ENCODE measurements at regions not wholly inside any gene's neighbourhood (a gene's known extent, or its start where the extent isn't known, plus 50 kb on each side); places are given as distances from the start of the nearest gene placed in this dataset.

- Mint-ChIP-seq H3K9me3 (no peaks in the 10 kb centered on the region), H3K36me3 (ENCODE audit: low read depth) (no peaks in the 10 kb centered on the region), H3K4me3 (no peak overlapping the region), H3K27me3 (ENCODE audit: low read depth, poor library complexity) (no peaks in the 10 kb centered on the region), H3K27ac (peak overlapping the region; percentile 12), H3K4me1 (peaks cover 5% of the 10 kb centered on the region)
- no peak for DNase-seq
- TF ChIP-seq CTCF (IDR thresholded peaks at IDR 0.05), result no peak
These were observed 980.5 kb downstream of the FLRT2 start for GRCh38 chr14:86510491-86510890.

- Mint-ChIP-seq H3K9me3 (no peaks in the 10 kb centered on the region), H3K4me1 (peaks cover 4% of the 10 kb centered on the region), H3K27me3 (ENCODE audit: low read depth, poor library complexity) (no peaks in the 10 kb centered on the region), H3K27ac (no peak overlapping the region), H3K4me3 (no peak overlapping the region), H3K36me3 (ENCODE audit: low read depth) (no peaks in the 10 kb centered on the region)
- DNase-seq, result no peak
- TF ChIP-seq CTCF (IDR thresholded peaks at IDR 0.05), result no peak
These were observed 975.9 kb downstream of the FLRT2 start for GRCh38 chr14:86505808-86506207.

- no peak for DNase-seq
- H3K27me3 Mint-ChIP-seq (ENCODE audit: low read depth, poor library complexity), result no peaks in the 10 kb centered on the region
- no peak overlapping the region for H3K27ac Mint-ChIP-seq
- H3K4me1 Mint-ChIP-seq, result no peaks in the 10 kb centered on the region
- no peak overlapping the region for H3K4me3 Mint-ChIP-seq
- TF ChIP-seq CTCF (IDR thresholded peaks at IDR 0.05), result no peak
- no peaks in the 10 kb centered on the region for H3K36me3 Mint-ChIP-seq (ENCODE audit: low read depth)
- peaks cover 2% of the 10 kb centered on the region for H3K9me3 Mint-ChIP-seq
These were observed 971.7 kb downstream of the FLRT2 start for GRCh38 chr14:86501611-86502010.

- no peaks in the 10 kb centered on the region for H3K36me3 Mint-ChIP-seq (ENCODE audit: low read depth)
- no peak overlapping the region for H3K27ac Mint-ChIP-seq
- TF ChIP-seq CTCF (IDR thresholded peaks at IDR 0.05), result no peak
- DNase-seq, result no peak
- peaks cover 2% of the 10 kb centered on the region for H3K9me3 Mint-ChIP-seq
- H3K27me3 Mint-ChIP-seq (ENCODE audit: low read depth, poor library complexity), result no peaks in the 10 kb centered on the region
- no peaks in the 10 kb centered on the region for H3K4me1 Mint-ChIP-seq
- H3K4me3 Mint-ChIP-seq, result no peak overlapping the region
These were observed 961.8 kb downstream of the FLRT2 start for GRCh38 chr14:86491743-86492142.

GRCh38 chr14:86481104-86481503, 951.2 kb downstream of the FLRT2 start:
- no peaks in the 10 kb centered on the region for H3K4me1 Mint-ChIP-seq
- no peak for DNase-seq
- H3K9me3 Mint-ChIP-seq, result no peaks in the 10 kb centered on the region
- no peaks in the 10 kb centered on the region for H3K36me3 Mint-ChIP-seq (ENCODE audit: low read depth)
- H3K27ac Mint-ChIP-seq, result no peak overlapping the region
- H3K4me3 Mint-ChIP-seq, result no peak overlapping the region
- H3K27me3 Mint-ChIP-seq (ENCODE audit: low read depth, poor library complexity), result no peaks in the 10 kb centered on the region
- TF ChIP-seq CTCF (IDR thresholded peaks at IDR 0.05), result no peak

- peaks cover 16% of the 10 kb centered on the region for H3K9me3 Mint-ChIP-seq
- no peak overlapping the region for H3K27ac Mint-ChIP-seq
- no peaks in the 10 kb centered on the region for H3K4me1 Mint-ChIP-seq
- H3K27me3 Mint-ChIP-seq (ENCODE audit: low read depth, poor library complexity), result no peaks in the 10 kb centered on the region
- H3K4me3 Mint-ChIP-seq, result no peak overlapping the region
- DNase-seq, result no peak
- no peak for TF ChIP-seq CTCF (IDR thresholded peaks at IDR 0.05)
- no peaks in the 10 kb centered on the region for H3K36me3 Mint-ChIP-seq (ENCODE audit: low read depth)
These were observed 934.4 kb downstream of the FLRT2 start for GRCh38 chr14:86464341-86464740.

Data from nephron progenitor cell (in vitro differentiated cells).